Stimulated activated CD4-positive, alpha-beta T cell treated with anti-CD3 and anti-CD28 coated beads, Interleukin-12 subunit alpha, Interleukin-12 subunit beta, amount 100 ng/mL, for 4 hours (primary cell): ENCODE measurements at regions not wholly inside any gene's neighbourhood (a gene's known extent, or its start where the extent isn't known, plus 50 kb on each side); places are given as distances from the start of the nearest gene placed in this dataset.

Experiments
- DNase-seq: peaks from one replicate; pipeline ENCODE4 v3.0.0-alpha.2; 2020

DNA sequence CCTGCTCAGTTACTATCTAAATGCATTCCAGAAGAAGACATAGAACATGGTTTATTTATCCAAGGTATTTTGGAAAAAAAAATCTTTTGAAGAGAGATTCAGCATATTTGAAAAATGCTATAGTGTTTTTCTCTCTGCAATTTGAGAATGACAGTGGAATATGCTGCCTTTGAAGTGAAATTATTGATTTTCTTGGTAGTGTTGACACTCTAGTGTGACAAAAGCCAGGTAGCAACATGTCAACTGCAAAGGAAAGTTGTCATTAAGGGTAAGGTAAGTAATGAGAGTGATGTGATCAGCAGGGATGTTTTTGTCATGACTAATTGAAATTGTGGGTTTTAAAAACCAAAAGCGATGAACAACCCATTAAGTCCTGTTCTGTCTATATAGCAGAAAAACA lies 1387.1 kb upstream of the TMEFF2 start:
- no peak for DNase-seq

DNA sequence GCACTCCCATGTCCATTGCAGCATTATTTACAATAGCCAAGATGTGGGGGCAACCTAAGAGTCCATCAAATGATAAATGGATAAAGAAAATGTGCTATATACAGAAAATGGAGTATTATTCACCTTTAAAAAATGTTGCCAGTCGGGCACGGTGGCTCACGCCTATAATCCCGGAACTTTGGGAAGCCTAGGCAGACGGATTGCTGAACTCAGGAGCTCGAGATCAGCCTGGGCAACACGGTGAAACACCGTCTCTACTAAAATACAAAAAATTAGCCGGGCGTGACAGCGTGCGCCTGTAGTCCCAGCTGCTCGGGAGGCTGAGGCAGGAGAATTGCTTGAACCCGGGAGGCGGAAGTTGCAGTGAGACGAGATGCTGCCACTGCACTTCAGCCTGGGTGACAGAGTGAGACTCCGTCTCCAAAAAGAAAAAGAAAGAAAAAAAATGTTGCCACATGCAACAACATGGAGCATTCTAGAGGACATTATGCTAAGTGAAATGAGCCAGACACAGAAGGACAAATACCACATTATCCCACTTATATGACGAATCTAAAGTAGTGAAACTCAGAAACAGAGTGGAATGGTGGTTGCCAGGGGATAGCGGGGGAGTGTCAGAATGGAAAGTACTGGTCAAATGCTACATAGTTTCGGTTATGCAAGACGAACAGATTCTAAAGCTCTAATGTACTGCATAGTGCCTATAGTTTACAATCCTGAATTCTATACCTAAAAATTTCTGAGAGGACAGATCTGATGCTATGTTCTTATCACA lies 1385.6 kb upstream of the TMEFF2 start:
- no peak for DNase-seq

DNA sequence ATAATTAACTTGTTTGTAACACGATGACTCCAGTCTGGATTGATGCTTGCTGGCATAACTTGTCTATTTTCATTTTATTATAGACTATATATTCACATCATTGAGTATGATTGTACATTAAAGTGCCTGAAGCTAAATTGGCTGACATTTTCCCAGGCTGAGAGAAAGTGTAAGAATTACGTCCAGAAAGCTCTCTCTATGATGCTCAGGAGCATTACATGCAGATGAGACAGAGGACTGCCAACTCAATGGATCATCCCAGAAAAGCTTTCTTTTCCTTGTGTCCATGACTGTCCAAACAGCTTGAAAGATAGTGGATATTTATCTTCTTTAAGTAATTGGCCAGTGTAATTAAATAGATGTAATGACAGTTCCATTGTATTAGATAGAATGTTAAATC lies 1372.2 kb upstream of the TMEFF2 start:
- DNase-seq: no peak

DNA sequence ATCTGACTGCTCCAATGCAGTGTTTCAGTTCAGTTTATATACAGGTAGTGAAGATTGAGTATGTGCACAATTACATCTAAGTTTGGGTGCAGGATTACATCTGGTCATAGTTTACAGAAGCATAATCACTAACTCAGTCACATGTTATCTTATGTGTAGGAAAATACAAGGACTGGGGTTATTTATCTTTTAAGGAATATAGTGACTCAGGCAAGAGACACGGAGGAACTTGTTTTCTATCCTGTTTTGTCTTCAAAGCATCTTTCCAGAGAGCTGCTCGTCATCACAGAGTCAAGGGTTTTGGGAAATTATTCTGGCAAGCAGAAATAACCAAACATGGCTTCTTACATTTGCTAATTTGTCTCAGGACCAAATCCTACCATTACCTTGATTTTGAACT lies 1371.5 kb upstream of the TMEFF2 start:
- DNase-seq: no peak

DNA sequence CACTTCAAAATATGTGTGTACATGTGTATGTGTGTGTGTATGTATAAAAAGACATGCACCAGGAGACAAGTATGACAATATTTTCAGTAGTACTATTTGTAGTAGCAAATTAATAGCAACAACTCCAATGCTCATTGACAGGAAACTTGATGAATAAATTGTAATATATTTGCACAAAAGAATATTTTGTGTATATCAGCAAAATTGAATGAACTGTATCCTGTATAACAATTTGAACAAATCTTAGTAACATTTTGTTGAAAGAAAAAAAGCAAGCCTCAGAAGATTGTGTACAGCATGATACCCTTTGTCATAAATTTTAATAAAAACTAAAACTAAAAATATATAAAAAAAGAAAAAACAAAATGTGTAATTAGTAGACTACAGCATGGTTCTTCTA lies 1367.3 kb upstream of the TMEFF2 start:
- DNase-seq: no peak

DNA sequence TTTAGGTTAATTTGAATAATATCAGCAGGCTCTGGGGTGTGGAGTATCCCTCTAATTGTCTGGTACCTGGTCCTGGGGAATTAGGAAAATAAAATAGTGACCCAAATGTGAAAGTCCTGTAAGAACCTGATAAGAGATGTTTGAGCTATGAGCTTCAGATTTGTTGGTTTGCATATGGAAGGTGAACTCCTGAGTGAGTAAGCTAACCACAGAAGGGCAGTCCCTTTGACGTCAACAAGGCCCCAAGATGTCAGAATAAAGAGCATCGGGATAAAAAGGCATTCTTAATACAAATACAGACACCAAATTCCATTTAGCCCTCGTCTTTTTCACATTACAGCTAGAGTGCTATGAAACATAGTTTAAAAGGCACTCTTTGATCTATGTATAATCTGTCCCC lies 1366.3 kb upstream of the TMEFF2 start:
- DNase-seq: no peak

DNA sequence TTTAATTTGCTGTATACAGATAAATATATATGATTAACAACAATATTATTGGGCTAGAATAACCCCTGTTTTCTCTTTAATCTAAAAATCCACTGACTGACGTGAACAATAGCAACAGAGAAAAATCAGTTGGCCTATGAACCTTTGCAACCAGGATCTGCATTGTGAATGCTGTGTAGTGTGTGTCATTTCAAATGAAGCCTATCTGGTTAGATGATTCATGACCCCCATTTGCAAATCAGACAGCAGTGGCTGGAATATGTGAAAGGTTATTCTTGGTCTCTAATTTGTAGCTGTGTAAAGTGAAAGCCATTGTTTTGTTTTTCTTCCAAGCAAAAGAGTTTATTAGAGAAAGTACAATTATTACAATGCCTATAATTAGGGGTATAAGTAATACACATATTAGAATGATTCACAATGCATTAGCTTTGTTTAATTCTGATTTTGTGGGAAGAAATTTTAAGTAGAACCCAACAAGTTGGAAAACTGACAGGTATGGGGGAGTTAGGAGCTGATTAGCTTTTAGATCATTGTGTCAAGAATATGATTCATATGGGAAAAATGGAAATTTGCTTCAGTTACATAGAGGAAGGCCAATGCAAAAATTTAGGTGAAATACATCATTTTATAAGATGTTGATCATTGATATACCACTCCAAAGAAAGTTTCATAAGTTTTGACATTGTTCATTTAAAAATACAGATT lies 1362.2 kb upstream of the TMEFF2 start:
- no peak for DNase-seq

DNA sequence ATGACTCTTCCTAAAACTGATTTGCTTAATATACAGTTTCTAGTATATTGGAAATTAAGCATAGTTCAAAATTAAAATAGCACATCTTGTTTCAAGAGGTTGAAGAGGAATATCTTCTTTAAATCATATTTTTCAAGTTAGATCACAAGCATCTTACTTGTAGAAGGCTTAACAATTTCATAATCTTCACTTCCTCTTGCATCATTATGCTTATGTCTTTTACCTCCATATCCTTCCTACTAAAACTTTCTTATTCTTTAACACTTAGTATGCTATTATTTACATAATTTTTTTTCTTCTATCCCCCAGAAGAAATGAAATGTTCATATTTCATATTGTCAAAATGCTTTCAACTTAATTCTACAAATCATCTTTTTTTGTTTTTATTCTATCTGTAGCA lies 1354.9 kb upstream of the TMEFF2 start:
- no peak for DNase-seq

DNA sequence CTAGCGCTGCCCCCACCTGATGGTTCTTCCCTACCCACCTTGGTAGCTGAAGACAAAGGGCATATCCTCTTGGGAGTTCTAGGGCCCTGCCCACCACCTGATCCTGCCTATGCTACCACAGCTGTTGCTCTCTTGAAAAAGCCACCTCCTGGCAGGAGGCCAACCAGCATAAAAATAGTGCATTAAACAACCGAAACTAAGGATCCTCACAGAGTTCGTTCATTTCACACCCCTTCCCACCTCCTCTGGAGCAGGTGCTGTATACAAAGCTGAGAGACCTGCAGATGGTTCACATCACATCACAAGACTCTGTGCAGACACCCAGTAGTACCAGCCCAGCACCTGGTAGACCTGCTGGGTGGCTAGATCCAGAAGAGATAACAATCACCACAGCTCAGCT lies 1348.0 kb upstream of the TMEFF2 start:
- DNase-seq: no peak

DNA sequence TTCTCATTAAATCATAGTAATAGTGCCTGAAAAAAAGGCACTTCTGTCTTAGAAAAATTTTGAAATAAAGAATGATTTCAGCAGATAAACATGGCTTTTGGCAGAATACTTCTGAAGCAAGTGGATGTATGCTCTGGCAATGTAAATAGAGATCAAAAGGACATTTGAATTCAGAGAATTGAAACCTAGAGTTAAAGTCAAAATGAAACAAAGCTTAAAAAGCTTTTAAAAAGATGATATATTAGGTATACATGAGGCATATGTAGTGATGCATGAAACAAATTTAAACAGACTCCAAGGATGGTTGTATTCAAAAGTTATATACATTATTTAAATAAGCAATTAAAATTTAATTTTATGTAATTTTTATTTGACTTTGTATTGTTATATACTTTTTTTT lies 1344.5 kb upstream of the TMEFF2 start:
- DNase-seq: no peak

DNA sequence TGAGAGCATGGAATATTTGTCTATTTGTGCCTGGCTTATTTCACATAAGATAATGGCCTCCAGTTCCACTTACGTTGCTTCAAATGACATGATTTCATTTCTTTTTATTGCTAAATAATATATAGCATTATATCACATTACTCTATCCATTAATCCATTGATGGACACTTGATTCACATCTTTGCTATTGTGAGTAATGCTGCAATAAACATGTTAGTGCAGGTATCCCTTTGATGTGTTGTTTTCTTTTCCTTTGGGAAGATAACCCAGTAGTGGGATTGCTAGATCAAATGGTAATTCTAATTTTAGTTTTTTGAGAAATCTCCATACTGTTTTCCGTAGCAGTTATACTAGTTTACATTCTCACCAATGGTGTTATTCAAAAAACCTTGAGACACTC lies 1343.3 kb upstream of the TMEFF2 start:
- DNase-seq: no peak

DNA sequence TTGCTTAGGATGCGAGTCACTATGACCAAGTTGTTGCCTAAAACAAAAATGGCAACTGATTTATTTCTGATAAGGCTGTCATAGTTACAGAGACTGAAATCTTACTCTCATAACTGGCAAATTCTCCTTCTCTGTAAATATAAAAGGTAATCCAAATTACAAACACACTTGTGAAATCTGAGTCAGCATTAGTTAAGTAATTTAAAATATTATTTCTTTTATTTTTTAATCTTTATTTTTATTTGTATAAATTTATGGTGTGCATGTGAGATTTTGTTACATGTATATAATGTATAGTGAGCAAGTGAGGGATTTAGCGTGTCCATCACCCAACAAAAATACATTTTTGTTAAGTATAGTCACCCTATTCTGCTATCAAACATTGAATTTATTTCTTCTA lies 1342.8 kb upstream of the TMEFF2 start:
- DNase-seq: no peak

DNA sequence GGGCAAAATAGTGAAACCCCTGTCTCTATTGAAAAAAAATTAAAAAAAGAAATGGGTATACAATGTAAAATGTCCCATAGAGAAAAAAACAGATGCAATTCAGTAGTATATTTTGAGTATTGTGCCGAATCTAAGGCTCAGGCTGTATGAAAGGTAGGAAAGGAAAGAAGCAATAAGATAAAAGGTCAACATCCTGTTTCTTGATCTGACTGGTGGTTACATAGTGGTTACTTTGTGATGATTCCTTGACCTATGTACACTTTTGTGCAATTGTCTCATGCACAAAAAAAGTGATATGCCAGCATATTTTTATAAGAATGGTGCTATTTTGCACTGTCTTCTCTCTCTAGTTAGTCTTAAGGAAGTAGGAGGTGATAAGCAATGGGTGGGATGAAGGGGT lies 1333.7 kb upstream of the TMEFF2 start:
- no peak for DNase-seq

DNA sequence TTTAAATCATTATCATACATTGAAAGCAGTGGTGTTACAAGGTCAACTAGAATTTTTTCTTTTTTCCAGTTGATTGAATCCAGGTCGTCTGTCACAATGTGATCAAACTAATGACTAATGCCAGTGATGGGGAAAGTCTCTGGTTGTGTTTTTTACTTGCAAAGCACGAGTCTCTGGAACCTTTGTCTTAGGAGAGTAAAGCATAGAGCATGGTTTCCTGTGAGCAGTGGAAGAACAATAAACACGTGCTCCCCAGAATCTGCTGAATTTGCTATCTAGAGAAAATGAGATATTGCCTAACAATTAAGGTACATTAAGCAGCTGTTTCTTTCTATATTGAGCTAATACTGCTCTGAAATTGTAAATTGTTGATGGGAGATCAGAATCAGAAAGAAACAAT lies 1332.4 kb upstream of the TMEFF2 start:
- DNase-seq: no peak

DNA sequence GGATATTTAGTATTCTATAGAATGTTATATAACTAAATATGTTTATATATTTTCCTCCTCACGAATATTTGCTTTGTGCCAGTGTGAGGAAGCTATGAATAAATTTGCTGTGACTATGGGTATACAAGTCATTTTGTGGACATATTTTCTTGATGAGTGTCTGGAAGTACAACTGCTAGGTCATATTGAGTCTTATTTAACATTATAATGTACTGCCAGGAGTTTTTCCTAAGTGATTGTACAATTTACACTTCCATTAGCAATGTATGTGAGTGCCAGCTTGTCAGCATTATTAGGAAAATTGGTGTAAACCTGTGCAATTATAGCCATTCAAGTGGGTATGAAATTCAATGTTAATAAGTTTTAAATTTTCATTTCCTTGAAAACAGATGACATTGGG lies 1328.9 kb upstream of the TMEFF2 start:
- no peak for DNase-seq

DNA sequence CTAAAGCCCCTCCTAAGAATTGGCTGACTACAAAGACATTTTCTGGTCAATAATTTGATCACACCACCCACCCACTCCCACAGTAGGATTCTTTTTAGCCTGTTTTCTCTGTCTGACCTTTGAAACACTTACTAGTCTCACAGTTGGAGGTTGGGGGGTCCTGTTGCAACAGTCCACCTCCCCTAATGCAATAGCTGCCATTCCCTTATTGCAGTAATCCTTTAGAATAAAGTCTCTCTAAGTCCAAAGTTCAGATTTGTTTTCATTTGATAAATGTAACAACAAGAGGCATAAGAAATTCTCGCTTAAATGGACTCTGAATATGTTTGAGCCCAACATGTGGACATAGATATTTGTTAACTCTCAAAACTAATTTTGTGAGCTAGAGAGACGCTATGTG lies 1326.8 kb upstream of the TMEFF2 start:
- DNase-seq: no peak

DNA sequence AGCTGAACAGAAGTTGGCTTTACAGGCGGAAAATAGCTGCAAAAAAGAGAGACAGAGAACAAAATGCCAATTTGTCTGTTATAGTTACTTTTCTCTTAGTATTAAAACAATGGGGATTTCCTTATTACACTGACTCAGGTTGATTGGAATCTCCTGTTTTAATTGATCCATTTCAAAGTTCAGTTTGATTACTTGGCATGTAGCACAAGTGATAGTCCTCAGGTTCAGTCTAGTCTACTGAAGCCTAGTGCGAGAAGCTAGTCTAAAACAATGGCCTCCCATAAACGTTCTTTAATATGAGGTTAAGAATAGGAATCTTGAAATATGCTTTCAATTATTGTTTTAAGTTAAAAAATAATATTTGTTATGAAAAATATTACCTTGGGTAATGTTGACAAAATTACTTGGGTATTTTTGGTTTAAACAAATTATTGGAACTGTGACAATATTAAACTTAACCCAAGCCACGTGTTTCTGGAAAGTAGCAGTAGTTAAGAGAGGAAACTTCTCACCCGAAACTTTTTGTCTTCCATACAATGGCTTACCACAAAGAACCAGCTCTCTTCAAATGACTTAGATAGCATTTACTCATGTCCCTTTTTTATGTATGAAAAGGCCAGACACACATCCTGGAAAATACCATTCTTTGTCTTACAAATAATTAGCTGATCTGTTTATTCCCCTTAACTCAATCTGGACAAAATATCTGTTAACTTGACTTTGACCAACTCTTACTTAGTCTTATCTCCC lies 1326.2 kb upstream of the TMEFF2 start:
- DNase-seq: no peak

DNA sequence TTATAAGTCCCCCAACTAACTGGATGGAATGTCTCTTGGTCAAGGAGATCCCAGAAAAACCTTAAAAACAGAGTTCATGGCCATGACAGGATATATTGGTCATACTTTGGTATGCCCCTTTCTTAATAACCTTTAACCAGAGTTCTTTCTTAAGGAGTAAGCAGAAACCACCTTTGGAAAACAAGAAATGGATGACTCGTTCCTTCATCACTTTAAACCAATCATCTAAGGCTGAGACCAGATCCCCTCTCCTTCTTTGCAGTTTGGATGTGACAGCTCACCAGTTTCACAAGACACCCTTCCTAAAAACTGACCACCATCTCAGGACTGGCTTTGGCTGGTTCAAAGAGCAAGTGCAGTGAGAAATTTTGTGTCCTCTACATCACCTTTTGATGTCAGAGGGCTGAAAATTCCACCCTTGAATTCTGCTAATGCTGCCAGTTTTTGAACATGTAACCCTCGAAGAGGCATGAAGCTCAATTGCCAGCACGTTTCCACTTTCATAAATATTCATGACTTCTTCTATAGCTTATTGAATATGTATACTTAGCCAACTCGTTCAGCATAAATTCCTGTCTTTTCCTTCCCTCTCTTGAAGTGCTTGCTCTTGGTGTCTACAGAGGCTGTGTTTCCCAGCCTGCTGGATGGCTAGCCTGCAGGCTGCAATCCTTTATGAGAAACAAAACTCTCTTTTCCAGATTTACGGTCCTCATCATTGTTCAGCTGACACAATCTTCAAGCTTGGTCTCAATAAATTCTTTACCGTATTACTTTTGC lies 1323.5 kb upstream of the TMEFF2 start:
- DNase-seq: no peak

DNA sequence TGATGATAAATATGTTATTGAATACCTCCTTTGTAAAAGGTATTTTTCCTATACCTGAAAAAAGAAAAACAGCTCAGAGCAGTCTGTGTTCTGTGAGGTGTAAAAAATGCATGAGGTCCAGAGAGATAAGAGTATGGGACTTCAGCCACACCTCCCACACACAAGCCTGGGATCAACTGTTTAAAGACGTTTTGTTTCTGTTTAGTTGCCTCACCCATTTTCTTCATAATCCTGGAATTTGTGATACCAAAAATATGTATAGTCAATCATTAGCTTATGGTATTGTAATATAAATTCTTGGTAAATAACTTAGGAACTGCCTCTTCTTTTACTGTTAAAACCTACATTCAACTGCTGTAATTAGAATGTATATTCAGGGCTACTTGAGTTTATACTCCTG lies 1322.9 kb upstream of the TMEFF2 start:
- DNase-seq: no peak

DNA sequence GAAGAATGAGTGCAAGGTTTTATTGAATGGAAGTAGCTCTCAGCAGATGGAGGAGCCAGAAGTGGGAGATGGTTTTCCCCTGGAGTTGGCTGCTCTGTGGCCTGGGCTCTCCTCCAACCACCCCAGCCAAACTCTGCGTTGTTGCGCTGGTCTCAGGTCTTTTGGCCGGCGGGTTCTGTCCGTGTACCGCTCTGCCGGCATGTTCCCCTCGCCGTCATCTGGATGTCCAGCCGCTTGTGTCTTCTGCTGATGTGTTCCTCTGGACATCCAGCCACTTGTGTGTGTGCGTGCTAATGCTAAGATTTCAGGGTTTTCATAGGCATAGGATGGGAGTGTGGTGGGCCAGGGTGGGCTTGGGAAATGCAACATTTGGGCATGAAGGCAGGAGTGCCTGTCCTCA lies 1311.3 kb upstream of the TMEFF2 start:
- no peak for DNase-seq

DNA sequence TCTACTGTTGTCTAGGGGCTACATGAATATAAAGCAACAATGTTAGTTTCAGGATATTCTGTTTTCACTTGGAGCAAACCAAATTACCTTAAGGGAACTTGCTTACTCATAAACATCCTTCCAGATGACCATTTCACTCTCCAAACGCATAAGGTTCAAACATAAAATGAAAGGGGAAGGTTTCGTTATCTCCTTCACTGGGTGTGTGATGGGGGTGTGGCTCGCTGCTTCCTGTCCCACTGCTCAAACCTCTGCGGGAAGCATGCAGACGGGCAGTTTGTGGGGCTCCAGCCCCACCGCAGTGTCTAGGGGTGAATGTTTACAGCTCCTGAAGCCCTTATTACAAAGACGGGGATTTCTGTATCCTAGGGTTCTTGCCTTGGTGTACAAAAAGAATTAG lies 1310.9 kb upstream of the TMEFF2 start:
- no peak for DNase-seq

DNA sequence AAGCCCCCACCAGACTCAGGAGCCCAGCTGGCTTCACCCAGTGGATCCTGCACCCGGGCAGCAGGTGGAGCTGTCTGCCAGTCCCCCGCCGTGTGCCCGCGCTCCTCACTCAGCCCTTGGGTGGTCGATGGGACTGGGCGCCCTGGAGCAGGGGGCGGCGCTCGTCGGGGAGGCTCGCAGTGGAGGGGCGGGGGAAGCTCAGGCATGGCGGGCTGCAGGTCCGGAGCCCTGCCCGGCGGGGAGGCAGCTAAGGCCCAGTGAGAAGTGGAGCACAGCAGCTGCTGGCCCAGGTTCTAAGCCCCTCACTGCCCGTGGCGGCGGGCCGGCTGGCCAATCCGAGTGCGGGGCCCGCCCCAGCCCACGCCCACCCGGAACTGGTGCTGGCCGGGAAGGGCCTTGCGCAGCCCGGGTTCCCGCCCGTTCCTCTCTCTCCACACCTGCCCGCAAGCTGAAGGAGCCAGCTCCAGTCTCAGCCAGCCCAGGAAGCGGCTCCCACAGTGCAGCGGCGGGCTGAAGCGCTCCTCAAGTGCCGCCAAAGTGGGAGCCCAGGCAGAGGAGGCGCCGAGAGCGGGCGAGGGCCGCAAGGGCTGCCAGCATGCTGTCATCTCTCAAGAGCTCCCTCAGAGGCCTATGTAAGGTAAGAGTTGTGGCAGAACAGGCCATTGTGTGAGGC lies 1307.8 kb upstream of the TMEFF2 start:
- no peak for DNase-seq

DNA sequence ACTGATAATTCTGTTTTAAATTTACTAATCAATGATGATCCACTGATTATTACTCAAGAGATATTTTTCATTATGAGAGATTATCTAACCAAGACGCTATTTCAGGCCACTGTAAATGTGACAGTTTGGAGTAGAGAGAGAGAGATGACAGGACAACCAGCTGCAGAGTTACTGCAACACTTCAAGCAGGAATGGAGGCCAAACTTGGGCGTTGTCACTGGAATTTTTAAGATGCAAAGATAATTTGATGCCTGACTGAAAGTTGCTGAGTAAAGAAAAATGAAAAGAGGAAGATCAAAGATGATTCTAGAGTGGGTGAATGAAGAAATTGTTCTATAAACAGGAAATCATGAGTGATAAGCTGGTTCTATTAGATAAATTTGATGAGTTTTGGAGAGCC lies 1302.1 kb upstream of the TMEFF2 start:
- no peak for DNase-seq
